ENCODE measurements at regions not wholly inside any gene's neighbourhood (a gene's known extent, or its start where the extent isn't known, plus 50 kb on each side); places are given as distances from the start of the nearest gene placed in this dataset.

DNA sequence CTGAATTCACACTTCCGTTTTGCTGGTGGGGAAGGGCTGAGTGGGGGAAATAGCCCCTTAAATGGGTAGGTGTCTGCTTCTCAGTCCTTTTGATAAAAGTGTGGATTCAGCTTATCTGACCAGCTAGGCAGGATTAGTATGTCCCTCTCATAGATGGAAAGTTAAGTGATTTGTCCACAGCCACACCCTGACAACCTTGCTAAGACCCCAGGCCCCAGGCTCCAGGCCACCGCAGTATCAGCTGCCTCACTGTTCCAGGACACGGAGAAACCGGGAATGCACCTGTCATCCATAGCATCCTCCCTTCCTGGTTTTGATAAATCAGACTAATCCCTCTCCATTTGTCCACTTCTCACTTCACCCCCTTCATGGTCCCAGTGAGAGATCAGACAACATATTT, 197.7 kb downstream of the USP12 start:
- TF ChIP-seq, protein P1, sequence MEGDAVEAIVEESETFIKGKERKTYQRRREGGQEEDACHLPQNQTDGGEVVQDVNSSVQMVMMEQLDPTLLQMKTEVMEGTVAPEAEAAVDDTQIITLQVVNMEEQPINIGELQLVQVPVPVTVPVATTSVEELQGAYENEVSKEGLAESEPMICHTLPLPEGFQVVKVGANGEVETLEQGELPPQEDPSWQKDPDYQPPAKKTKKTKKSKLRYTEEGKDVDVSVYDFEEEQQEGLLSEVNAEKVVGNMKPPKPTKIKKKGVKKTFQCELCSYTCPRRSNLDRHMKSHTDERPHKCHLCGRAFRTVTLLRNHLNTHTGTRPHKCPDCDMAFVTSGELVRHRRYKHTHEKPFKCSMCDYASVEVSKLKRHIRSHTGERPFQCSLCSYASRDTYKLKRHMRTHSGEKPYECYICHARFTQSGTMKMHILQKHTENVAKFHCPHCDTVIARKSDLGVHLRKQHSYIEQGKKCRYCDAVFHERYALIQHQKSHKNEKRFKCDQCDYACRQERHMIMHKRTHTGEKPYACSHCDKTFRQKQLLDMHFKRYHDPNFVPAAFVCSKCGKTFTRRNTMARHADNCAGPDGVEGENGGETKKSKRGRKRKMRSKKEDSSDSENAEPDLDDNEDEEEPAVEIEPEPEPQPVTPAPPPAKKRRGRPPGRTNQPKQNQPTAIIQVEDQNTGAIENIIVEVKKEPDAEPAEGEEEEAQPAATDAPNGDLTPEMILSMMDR (conservative IDR thresholded peaks at IDR 0.05; ENCODE audit: low read depth, low read length), result no peak
- H3K4me3 ChIP-seq (ENCODE audit: low read length), result no peak overlapping the region
- DNase-seq (ENCODE audit: low read depth), result no peak

DNA sequence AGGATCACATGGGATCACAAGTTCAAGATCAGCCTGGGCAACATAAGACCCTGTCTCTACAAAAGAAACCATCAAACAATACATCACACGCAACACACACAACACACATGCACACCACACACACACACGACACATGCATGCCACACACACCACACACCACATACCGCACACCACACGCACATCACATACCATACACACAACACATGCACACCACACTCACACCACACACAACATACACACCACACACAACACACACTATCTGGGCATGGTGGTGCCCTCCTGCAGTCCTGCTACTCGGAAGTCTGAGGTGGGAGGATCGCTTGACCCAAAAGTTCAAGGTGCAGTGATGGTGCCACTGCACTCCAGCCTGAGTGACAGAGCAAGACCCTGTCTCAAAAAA, 198.3 kb downstream of the USP12 start:
- DNase-seq (ENCODE audit: low read depth), result no peak
- no peak overlapping the region for H3K4me3 ChIP-seq (ENCODE audit: low read length)
- TF ChIP-seq, protein P1 (conservative IDR thresholded peaks at IDR 0.05; ENCODE audit: low read depth, low read length), result no peak

DNA sequence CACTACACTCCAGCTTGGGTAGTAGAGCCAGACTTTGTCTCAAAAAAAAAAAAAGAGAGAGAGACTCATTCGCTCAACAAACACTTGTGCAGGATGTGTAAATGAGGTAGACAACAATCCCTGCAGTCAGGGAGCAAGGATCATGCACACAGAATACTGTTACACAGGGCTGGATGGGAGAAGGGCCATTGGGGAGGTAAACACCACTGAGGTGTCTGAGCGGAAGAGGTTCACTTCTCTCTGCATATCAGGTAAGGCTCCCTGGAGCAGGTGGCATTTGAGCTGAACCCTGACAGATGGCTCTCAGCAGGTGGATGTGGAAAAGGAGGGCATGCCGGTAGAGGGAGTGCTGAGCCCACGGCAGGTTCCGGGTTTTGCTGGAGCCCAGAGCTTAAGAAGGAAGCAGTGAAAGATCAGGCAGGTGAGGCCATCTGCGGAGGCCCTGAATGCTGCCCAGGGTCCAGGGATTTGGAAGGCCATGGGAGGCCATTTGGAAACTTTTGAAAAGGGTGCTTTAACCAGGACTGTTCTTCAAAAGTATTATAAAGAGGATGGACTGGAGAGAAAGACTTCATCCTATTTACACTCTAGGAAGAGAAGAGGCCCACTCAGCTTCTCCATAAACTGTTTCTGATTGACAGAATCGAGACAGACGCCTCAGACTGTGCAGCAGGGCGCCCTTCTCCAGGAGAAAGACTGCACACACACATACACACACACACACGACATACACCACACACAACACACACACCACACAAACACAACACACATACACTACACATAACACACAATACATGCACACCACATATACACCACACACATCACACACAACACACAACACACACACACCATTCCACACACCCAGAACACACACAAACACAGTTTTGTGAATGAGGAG, 199.4 kb downstream of the USP12 start:
- TF ChIP-seq, protein P1 (conservative IDR thresholded peaks at IDR 0.05; ENCODE audit: low read depth, low read length), result peak; percentile 62
- no peak overlapping the region for H3K4me3 ChIP-seq (ENCODE audit: low read length)
- DNase-seq (ENCODE audit: low read depth), result no peak

DNA sequence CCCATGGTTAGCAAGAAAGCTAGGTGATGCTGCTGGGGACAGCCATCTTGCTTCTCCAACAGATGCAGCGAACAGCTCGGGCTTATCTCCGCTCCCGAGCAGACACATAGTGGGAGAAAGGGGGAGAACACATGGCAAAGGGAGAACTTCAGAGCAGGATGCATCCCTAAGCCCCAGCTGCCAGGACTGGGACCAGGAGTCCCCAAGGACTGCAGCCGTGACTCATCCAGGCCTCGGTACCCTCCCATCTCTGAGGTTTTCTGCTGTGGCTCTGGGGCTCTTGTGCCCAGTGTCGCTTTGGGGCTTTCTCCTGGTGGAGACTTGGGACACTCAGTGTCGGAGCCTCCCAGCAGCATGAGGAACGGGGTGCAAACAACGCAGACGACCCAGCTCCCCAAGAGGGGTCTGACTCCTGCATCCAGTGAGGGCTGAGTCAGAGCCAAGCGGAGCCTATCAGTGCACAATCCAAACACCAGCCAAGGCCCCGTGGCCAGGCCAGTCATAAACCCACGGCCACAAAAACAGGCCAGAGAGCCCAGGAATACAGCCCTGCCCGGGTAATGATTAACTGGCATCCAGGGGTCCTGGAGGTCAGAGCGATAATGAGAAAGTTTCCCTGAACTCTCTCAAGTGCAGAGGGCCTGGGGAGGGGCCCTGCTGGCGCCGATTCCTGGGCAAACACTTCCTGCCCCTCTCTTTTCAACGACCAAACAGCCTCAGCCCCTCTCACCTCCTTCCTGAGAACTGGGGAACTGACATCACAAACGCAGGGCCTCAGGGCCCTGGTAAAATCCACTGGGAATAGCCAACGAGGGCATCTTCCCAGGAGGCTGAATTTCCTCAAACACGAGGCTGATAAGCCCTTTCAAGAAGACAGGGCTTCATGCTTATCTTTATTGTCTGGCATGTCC, 202.9 kb downstream of the USP12 start:
- TF ChIP-seq, protein P1 (conservative IDR thresholded peaks at IDR 0.05; ENCODE audit: low read depth, low read length), result no peak
- H3K4me3 ChIP-seq (ENCODE audit: low read length), result no peak overlapping the region
- DNase-seq (ENCODE audit: low read depth), result no peak

DNA sequence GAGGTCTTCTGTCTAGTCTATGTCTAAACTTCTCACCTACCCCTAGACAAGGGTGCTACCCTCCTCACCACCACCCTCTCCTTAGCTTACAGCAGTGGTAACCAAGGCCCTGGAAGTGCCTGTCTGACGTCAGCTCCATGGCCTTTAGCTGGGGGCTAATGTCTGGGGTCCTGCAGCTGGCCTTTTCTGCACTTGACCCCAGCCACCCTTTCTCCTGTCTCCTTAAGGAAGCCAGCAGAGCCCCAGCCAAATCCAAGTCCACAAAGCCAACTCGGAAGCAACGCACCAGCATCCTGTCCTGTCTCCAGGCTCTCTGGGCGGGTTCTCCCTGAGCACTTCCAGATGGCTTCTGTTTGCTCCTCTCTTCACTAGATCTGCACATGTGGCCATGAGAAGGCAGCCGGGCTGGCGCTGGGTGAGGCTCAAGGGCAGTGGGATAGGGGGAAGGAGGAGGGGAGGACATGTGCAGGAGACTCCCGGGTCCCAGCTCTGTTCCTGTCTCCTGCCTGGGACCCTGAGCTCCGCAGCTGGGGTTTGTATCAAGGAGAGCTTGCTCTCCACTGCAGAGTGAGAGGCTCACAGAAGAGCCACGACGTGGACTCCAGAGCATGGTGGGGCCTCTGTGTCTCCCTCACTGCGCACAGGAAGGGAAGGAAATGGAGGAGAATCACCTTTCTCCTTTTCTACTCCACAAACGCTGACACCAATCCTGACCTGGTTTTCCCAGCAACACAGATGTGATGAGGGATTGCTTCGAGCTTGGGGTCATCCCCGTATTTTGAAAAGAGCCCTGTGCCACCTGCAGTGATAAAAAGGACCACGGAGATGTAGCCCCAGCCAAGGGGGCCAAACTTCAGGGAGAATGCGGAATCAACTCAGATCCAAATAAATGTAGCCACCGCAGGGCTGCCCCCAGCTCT, 204.2 kb downstream of the USP12 start:
- H3K4me3 ChIP-seq (ENCODE audit: low read length), result no peak overlapping the region
- TF ChIP-seq, protein P1 (conservative IDR thresholded peaks at IDR 0.05; ENCODE audit: low read depth, low read length), result no peak
- no peak for DNase-seq (ENCODE audit: low read depth)

DNA sequence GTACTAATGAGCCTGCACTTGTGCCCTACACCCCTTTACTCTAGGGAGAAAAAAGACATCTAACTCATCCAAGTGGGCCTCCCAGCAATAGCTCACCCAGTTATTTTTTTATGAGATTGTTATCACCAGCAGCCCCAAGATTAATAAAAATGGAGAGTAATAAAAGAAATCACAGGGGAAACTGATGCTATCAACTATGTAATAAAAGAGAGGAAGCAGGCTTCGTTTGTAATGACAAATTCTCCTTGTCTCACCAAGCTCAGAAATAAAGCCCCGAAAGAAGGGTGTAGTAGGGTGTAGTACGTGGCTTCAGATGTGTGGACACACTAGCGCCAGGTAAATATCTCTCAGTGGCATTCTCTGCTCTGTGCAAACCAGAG, 204.9 kb downstream of the USP12 start:
- no peak for DNase-seq (ENCODE audit: low read depth)
- TF ChIP-seq, protein P1 (conservative IDR thresholded peaks at IDR 0.05; ENCODE audit: low read depth, low read length), result no peak
- no peak overlapping the region for H3K4me3 ChIP-seq (ENCODE audit: low read length)

All from retinal pigment epithelial cell (primary cell).